SK-N-SH treated with all-trans-retinoic acid at 6 μM for 48 hours (cell line): ENCODE measurements at regions not wholly inside any gene's neighbourhood (a gene's known extent, or its start where the extent isn't known, plus 50 kb on each side); places are given as distances from the start of the nearest gene placed in this dataset.
A peak's percentile ranks its signal among the peaks of the same experiment; 100 is the strongest.

Source experiments
- ATAC-seq: fragments of 200-7000 bp; cut with Tn5 transposase; 3 replicates; pipeline ENCODE4 v1.9.1; 2020; ENCODE audit warnings: mild to moderate bottlenecking, moderate library complexity
- ARNTL ChIP-seq: fragments of 450-650 bp; formaldehyde crosslinking; IDR thresholded peaks from 2 replicates; pipeline ENCODE4 v1.5.0; 2020; ENCODE audit warnings: low read depth, mild to moderate bottlenecking, moderate library complexity, borderline replicate concordance
- BACH2 ChIP-seq: fragments of 250-450 bp; sonication (Bioruptor Pico); IDR thresholded peaks from 2 replicates; pipeline ENCODE4 v1.9.0; 2021; ENCODE audit warnings: mild to moderate bottlenecking, borderline replicate concordance
- ESRRG ChIP-seq: fragments of 250-450 bp; sonication (Bioruptor Pico); IDR thresholded peaks from 2 replicates; pipeline ENCODE4 v1.6.1; 2021; ENCODE audit warnings: mild to moderate bottlenecking
- GLIS3 ChIP-seq: fragments of 250-450 bp; sonication (Bioruptor Pico); IDR thresholded peaks from 2 replicates; pipeline ENCODE4 v1.5.0; 2020; ENCODE audit warnings: mild to moderate bottlenecking, moderate library complexity
- ISL1 ChIP-seq: fragments of 250-450 bp; sonication (Bioruptor Pico); IDR thresholded peaks from 2 replicates; pipeline ENCODE4 v2.1.2; 2022; ENCODE audit warnings: mild to moderate bottlenecking, moderate library complexity
- PPARA ChIP-seq: fragments of 250-450 bp; sonication (Bioruptor Pico); IDR thresholded peaks from 2 replicates; pipeline ENCODE4 v1.5.0; 2020; ENCODE audit warnings: mild to moderate bottlenecking, borderline replicate concordance
- RARB ChIP-seq: fragments of 250-450 bp; sonication (Bioruptor Pico); IDR thresholded peaks from 2 replicates; pipeline ENCODE4 v1.8.0; 2021; ENCODE audit warnings: mild to moderate bottlenecking, moderate library complexity
- SNAI2 ChIP-seq: fragments of 250-450 bp; sonication (Bioruptor Pico); IDR thresholded peaks from 2 replicates; pipeline ENCODE4 v1.5.0; 2020; ENCODE audit warnings: mild to moderate bottlenecking, moderate library complexity
- TCF4 ChIP-seq: fragments of 250-450 bp; sonication (Bioruptor Pico); IDR thresholded peaks from 2 replicates; pipeline ENCODE4 v1.8.0; 2021; ENCODE audit warnings: mild to moderate bottlenecking, moderate library complexity, borderline replicate concordance
- ZC3H10 ChIP-seq: fragments of 250-450 bp; sonication (Bioruptor Pico); IDR thresholded peaks from 2 replicates; pipeline ENCODE4 v1.5.1; 2021; ENCODE audit warnings: mild to moderate bottlenecking, moderate library complexity
- ZFP3 ChIP-seq: fragments of 250-450 bp; sonication (Bioruptor Pico); IDR thresholded peaks from 2 replicates; pipeline ENCODE4 v1.5.0; 2020; ENCODE audit warnings: mild to moderate bottlenecking, moderate library complexity
- ZNF565 ChIP-seq: fragments of 450-650 bp; formaldehyde crosslinking; conservative IDR thresholded peaks from 2 replicates; pipeline ENCODE4 v1.5.0; 2020; ENCODE audit warnings: low read depth, mild to moderate bottlenecking, moderate library complexity
- ZNF70 ChIP-seq: fragments of 450-650 bp; formaldehyde crosslinking; IDR thresholded peaks from 2 replicates; pipeline ENCODE4 v1.5.0; 2020; ENCODE audit warnings: mild to moderate bottlenecking, moderate library complexity
- ZNF8 ChIP-seq: fragments of 450-650 bp; formaldehyde crosslinking; IDR thresholded peaks from 2 replicates; pipeline ENCODE4 v1.5.0; 2020; ENCODE audit warnings: mild to moderate bottlenecking, moderate library complexity
- TF ChIP-seq, protein P1 (sequence below): fragments of 250-450 bp; sonication (Bioruptor Pico); IDR thresholded peaks from 2 replicates; pipeline ENCODE4 v1.5.1; 2021; ENCODE audit warnings: mild to moderate bottlenecking, moderate library complexity
- TF ChIP-seq, protein P2 (sequence below): fragments of 250-450 bp; sonication (Bioruptor Pico); IDR thresholded peaks from 2 replicates; pipeline ENCODE4 v1.5.1; 2020; ENCODE audit warnings: low read depth, mild to moderate bottlenecking, moderate library complexity
- TF ChIP-seq, protein P3 (sequence below): fragments of 250-450 bp; sonication (Bioruptor Pico); IDR thresholded peaks from 2 replicates; pipeline ENCODE4 v1.8.0; 2020; ENCODE audit warnings: mild to moderate bottlenecking, moderate library complexity, borderline replicate concordance
- TF ChIP-seq, protein P4 (sequence below): fragments of 250-450 bp; sonication (Bioruptor Pico); IDR thresholded peaks from 2 replicates; pipeline ENCODE4 v1.8.0; 2021; ENCODE audit warnings: low read depth, mild to moderate bottlenecking, moderate library complexity, borderline replicate concordance

DNA sequence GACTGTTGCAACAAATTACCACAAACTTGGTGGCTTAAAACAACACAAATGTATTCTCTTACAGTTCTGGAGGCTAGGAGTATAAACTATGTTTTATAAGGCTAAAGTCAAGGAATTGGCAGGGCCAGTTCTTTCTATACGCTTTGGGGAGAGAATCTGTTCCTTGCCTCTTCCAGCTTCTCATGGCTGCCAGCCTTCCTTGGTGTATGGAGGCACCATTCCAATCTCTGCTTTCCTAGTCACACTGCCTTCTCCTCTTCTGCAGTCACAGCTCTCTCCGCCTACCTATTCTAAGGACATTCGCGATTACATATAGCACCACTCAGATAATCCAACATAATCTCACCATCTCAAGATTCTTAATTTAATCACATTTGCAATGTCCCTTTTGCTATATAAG, 140.4 kb upstream of the GNAO1 start:
- TF ChIP-seq TCF4 (CRISPR knock-in tag): no peak
- no peak for ATAC-seq

DNA sequence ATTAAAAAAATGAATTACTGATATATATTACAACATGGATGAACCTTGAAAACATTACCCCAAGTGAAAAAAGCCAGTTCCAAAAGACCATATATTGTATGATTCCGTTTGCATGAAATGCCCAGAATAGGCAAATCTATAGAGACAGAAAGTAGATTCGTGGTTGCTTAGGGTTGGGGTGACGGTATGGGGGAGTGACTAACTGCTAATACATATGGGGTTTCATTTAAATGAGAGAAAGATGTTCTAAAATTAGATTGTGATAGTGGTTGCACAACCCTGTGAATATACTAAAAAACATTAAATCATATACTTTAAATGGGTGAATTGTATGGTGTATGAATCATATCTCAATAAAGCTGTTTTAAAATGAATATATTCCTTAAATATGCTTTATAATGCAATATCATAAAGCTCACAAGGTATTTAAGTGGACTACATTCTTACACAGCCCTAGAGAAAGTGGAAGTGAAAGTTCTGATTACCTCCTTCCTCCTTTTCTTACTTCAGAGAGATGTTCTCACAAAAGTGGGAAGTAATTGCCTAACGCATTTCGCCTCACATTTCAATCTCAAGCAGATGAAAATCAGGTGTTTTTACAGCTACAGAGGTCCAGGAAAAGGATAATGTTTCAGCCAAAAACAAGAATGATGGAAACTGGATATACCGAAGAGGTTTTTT, 142.7 kb upstream of the GNAO1 start:
- TF ChIP-seq ESRRG (CRISPR knock-in tag): no peak
- TF ChIP-seq, protein P1, sequence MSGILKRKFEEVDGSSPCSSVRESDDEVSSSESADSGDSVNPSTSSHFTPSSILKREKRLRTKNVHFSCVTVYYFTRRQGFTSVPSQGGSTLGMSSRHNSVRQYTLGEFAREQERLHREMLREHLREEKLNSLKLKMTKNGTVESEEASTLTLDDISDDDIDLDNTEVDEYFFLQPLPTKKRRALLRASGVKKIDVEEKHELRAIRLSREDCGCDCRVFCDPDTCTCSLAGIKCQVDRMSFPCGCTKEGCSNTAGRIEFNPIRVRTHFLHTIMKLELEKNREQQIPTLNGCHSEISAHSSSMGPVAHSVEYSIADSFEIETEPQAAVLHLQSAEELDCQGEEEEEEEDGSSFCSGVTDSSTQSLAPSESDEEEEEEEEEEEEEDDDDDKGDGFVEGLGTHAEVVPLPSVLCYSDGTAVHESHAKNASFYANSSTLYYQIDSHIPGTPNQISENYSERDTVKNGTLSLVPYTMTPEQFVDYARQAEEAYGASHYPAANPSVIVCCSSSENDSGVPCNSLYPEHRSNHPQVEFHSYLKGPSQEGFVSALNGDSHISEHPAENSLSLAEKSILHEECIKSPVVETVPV (CRISPR knock-in tag): no peak
- TF ChIP-seq SNAI2: no peak
- ATAC-seq: no peak

DNA sequence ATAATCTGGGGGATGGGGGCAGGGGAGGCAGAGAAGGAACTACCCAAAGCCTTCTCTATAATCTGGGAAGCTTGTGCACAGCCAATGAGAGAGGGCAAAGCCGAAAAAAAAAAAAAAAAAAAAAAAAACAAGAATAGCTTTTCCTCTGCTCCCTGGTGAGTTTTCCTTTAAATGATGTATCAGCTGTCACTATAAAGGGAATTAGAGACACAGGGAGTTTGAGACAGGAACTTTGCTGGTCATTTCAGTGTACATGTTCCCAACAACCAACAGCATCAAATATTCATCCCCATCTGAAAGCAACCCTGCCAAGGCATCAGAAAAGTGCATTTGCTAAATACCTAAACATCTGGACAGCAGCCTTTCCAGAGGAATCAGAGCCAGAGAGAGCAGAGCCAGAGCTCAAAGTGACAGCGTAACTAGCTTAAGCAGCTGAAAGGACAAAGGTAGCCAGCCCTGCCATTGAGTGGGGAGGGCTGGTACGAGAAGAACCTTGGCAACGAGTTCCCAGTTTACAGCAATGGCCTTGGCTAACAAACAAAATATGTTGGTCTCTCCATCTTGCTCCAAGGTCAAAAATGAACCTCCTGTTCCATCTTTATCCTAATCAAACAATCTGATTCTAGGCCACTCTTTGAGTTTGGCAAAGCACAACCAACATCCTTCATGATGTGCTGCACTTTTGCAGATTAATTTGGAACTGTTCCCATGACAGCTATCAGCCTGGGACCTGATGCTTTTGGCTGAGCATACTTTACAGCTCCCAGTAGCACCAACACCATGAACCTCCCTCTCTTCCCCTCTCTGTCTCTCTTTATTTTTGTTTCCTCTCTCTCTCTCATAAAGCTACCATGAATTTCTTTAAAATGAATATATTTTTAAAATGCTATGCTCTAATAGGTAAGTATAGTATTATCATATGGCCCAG, 143.7 kb upstream of the GNAO1 start:
- TF ChIP-seq TCF4 (CRISPR knock-in tag) (peak; percentile 72; the same call in 1 of the 2 replicates), ISL1 (CRISPR knock-in tag) (no peak), ZNF70 (no peak), ZNF8 (CRISPR knock-in tag) (no peak), GLIS3 (CRISPR knock-in tag) (no peak), BACH2 (no peak), ARNTL (CRISPR knock-in tag) (no peak)
- ATAC-seq: no peak; the same call in 2 of the 3 replicates

DNA sequence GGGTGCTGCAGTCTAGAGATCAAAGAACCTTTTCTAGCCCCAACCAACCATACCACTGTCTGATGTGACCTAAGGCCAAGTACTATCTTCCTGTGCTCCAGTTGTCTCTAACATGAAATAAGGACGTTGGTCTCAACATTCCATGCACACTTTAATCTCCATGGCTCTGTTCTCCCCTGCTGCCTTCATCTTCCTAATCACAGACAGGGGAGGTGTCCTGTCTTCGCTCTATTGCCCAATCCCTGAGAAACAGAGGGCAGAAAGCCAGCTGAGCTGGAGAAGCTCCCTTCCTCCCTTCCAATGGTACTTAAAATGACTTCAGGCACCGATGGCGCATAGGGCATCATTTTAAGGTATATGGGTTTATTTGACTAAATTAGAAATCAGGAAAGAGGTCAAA, 148.9 kb upstream of the GNAO1 start:
- ATAC-seq: no peak
- TF ChIP-seq ZC3H10 (CRISPR knock-in tag): no peak
- no peak for TF ChIP-seq ZNF70
- TF ChIP-seq, protein P2, sequence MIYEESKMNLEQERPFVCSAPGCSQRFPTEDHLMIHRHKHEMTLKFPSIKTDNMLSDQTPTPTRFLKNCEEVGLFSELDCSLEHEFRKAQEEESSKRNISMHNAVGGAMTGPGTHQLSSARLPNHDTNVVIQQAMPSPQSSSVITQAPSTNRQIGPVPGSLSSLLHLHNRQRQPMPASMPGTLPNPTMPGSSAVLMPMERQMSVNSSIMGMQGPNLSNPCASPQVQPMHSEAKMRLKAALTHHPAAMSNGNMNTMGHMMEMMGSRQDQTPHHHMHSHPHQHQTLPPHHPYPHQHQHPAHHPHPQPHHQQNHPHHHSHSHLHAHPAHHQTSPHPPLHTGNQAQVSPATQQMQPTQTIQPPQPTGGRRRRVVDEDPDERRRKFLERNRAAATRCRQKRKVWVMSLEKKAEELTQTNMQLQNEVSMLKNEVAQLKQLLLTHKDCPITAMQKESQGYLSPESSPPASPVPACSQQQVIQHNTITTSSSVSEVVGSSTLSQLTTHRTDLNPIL (CRISPR knock-in tag): no peak
- TF ChIP-seq RARB (CRISPR knock-in tag): no peak
- no peak for TF ChIP-seq GLIS3 (CRISPR knock-in tag)
- TF ChIP-seq TCF4 (CRISPR knock-in tag): no peak
- TF ChIP-seq, protein P3, sequence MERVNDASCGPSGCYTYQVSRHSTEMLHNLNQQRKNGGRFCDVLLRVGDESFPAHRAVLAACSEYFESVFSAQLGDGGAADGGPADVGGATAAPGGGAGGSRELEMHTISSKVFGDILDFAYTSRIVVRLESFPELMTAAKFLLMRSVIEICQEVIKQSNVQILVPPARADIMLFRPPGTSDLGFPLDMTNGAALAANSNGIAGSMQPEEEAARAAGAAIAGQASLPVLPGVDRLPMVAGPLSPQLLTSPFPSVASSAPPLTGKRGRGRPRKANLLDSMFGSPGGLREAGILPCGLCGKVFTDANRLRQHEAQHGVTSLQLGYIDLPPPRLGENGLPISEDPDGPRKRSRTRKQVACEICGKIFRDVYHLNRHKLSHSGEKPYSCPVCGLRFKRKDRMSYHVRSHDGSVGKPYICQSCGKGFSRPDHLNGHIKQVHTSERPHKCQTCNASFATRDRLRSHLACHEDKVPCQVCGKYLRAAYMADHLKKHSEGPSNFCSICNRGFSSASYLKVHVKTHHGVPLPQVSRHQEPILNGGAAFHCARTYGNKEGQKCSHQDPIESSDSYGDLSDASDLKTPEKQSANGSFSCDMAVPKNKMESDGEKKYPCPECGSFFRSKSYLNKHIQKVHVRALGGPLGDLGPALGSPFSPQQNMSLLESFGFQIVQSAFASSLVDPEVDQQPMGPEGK (CRISPR knock-in tag): no peak
- no peak for TF ChIP-seq ZFP3 (CRISPR knock-in tag)
- TF ChIP-seq ZNF8 (CRISPR knock-in tag): no peak
- no peak for TF ChIP-seq ARNTL (CRISPR knock-in tag)
- TF ChIP-seq, protein P1 (CRISPR knock-in tag): no peak
- no peak for TF ChIP-seq PPARA (CRISPR knock-in tag)

DNA sequence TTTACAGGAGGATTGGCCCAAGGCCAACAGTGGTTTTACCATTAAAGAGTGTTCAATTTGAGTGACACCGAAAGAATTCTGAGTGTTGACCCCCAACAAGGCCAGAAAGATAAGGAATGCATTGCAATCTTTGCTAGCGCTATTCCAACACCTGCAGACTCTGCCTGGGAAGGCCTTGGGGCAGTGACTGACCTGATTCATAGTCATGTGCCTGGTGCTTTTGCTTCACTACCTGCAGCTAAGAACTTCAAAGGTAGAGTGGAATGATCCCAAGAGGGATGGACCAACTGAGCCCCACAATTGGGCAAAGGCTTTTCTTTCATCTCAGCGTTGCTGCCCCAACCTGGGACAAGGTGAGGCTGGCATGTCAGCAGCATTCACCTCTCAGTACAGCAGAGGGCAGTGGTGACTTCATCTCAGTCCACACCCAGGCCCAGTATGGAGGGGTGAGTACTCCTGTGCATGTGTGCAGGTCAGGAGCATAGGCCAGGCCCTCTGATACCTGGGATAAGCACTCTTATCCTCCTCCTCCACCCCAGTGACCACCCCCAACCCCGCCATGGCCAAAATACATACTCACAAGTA, 149.6 kb upstream of the GNAO1 start:
- no peak for ATAC-seq
- TF ChIP-seq RARB (CRISPR knock-in tag) (no peak), ESRRG (CRISPR knock-in tag) (no peak), GLIS3 (CRISPR knock-in tag) (no peak), ISL1 (CRISPR knock-in tag) (no peak), ZNF565 (no peak), ZNF8 (CRISPR knock-in tag) (no peak), ARNTL (CRISPR knock-in tag) (no peak)
- TF ChIP-seq, protein P1 (CRISPR knock-in tag): no peak
- TF ChIP-seq, protein P3 (CRISPR knock-in tag): no peak
- TF ChIP-seq, protein P4, sequence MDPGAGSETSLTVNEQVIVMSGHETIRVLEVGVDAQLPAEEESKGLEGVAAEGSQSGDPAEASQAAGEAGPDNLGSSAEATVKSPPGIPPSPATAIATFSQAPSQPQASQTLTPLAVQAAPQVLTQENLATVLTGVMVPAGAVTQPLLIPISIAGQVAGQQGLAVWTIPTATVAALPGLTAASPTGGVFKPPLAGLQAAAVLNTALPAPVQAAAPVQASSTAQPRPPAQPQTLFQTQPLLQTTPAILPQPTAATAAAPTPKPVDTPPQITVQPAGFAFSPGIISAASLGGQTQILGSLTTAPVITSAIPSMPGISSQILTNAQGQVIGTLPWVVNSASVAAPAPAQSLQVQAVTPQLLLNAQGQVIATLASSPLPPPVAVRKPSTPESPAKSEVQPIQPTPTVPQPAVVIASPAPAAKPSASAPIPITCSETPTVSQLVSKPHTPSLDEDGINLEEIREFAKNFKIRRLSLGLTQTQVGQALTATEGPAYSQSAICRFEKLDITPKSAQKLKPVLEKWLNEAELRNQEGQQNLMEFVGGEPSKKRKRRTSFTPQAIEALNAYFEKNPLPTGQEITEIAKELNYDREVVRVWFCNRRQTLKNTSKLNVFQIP (CRISPR knock-in tag): no peak
